Right hindlimb (tissue), 1 donor: ENCODE measurements at regions not wholly inside any gene's neighbourhood (a gene's known extent, or its start where the extent isn't known, plus 50 kb on each side); places are given as distances from the start of the nearest gene placed in this dataset.
"Not testable (repeated sequence)": the region's sequence is repeated elsewhere in the genome, so short reads cannot be mapped to it uniquely, and the experiment has no call there.

Source experiments
- DNase-seq: peaks from one replicate; pipeline ENCODE4 v3.0.0-alpha.2; 2018

GRCh38 chr9:100813871-100814270 lies 214.7 kb upstream of the PLPPR1 start:
- no peak for DNase-seq

GRCh38 chr9:100819980-100820379 lies 208.5 kb upstream of the PLPPR1 start:
- DNase-seq: no peak

GRCh38 chr9:100833035-100833434 lies 195.5 kb upstream of the PLPPR1 start:
- DNase-seq: not testable (repeated sequence)

- DNase-seq: no peak
These were observed 189.7 kb upstream of the PLPPR1 start for GRCh38 chr9:100838857-100839256.

- DNase-seq: no peak
These were observed 179.8 kb upstream of the PLPPR1 start for GRCh38 chr9:100848726-100849125.

DNA sequence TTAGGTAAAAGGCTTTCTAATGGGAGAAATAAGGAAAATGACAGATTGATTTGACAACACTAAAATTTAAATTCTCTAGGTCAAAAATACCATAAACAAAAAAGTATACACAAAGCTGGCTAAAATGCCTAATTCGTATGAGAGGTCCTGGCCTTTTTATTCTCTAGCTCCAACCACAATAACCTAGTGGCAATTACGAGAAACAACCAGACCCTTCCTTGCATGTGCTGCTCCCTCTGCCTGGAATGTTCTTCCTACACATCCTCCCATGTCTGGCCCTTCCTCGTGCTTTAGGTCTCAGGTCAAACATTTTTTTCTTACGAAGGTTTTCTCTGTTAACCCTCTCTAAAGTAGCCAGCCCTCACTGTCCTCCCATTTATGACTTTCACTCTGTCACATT lies 176.4 kb upstream of the PLPPR1 start:
- DNase-seq: no peak

DNA sequence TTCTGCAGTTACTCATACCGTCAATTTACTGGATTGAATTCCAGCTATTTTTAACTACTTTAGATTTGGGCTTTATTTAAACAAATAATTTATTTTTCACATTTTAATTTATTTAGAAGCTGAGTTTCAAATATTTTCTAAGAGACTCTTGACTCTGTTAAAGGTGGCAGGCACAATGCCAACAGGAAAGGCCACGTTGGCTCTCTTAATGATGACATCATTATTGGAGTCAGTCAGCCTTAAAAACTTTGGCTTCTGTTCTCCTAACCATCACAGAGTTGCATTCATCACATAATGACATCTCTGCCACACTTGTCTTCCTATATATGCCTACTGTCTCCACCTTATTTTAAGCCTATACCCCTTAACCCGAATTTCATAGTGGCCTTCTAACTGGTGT lies 172.3 kb upstream of the PLPPR1 start:
- no peak for DNase-seq

GRCh38 chr9:100865111-100865510 lies 163.4 kb upstream of the PLPPR1 start:
- DNase-seq: no peak

- no peak for DNase-seq
These were observed 162.9 kb upstream of the PLPPR1 start for GRCh38 chr9:100865648-100866047.

- no peak for DNase-seq
These were observed 159.2 kb upstream of the PLPPR1 start for GRCh38 chr9:100869326-100869725.

GRCh38 chr9:100879884-100880283 lies 148.6 kb upstream of the PLPPR1 start:
- DNase-seq: no peak

DNA sequence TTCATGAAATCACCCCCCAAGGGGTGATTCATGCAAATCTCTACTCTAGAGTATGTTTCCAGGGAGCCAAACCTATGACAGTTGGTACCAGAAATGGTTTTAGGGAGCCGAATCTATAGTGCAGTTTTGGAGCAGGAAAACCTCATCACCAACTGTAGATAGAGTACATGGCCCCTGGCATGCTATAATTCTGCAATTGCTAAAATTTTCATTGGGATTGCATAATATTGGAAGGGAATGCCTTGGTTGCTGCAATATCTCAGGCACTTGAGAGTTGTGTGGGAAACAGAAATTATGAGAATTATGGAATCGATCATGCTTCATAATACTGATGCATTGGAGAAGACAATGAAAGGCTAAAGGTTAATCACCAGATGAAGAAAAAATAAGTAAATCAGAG lies 148.2 kb upstream of the PLPPR1 start:
- DNase-seq: no peak

- DNase-seq: no peak
These were observed 144.0 kb upstream of the PLPPR1 start for GRCh38 chr9:100884518-100884917.

DNA sequence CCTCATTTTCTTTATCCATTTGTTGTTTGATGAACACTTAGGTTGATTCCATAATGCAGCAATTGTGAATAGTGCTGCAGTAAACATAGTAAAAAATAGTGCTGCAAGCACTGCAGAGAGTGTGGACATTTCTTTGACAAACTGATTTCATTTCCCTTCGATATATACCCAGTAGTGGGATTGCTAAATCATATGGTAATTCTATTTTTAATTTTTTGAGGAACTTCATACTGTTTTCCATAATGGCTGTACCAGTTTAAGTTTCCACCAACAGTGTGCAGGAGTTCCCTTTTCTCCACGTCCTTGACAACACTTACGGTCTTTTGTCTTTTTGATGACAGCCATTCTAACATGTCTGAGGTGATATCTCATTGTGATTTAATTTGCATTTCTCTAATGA lies 138.2 kb upstream of the PLPPR1 start:
- no peak for DNase-seq

DNA sequence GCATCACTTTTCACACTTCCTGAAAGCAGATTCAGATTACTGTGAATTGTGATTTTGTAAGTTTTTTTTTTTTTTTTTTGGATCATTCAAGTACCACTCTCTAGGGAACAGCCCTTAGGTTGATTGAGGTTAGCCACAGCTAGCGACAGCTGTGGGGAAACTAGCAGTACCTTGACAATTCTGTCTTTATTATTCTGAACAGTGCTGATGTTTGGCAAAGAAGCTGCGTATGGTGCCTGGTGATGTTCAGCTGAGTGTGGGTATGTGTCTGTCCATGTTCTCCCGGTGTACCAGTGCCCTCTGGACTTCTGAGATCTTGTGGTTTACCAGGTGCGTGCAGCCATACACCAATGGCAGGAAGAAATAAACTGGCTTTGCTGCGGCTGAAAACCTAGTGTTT lies 117.3 kb upstream of the PLPPR1 start:
- DNase-seq: no peak

- DNase-seq: no peak
These were observed 115.3 kb upstream of the PLPPR1 start for GRCh38 chr9:100913257-100913656.

DNA sequence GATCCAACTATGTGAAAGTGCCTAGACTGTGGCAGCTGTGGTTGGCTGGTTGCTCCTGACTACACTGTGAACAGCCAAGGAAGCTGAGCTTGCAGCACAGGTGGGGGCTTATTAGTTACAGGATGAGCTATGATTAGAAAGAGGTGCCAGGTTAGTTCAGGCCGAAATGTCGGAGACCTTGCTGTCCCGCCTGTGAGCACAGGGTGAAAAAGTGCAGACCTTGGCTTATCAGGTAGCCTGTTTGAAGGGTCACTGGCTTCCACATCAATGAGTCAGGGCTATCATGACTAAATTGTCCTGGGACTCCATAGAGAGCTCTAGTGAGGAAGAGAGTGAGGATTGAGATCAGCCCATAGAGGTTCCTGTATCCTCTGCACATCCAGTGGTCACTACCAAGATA lies 114.3 kb upstream of the PLPPR1 start:
- DNase-seq: no peak

GRCh38 chr9:100919506-100919905 lies 109.0 kb upstream of the PLPPR1 start:
- no peak for DNase-seq

DNA sequence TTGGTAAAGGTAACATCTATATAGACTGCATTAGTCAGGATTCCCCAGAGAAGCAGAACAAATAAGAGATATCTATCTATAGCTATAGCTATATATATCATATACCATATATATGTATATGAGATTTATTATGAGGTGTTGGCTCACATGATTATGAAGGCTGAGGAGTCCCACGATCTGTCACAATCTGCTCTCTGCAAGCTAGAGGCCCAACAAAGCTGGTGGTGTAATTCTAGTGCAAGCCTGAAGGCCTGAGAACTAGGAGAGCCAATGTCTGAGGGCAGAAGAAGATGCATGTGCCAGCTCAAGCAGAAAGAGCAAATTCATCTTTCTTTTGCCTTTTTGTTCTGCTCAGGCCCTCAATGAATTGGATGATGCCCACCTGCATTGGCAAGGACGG lies 102.2 kb upstream of the PLPPR1 start:
- DNase-seq: no peak

DNA sequence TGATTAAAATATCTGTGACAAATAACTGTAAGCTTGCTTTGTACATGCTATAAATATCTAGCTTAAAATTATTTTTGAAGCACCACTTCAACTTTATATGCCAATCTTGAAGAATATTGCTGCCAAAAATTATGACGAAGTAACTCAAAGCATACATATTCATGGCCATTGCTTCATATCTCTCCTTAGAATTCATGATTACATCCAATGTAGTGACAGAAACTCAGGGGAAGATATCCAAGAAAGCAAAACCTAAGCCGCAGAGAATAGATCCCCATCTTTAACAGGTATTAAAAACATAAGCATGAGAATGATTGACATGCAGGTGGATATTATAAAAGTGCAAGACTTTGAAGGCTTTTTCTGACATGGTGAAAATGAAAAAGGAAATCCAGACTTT lies 100.8 kb upstream of the PLPPR1 start:
- DNase-seq: no peak

GRCh38 chr9:100933656-100934055 lies 94.9 kb upstream of the PLPPR1 start:
- DNase-seq: no peak

- no peak for DNase-seq
These were observed 91.1 kb upstream of the PLPPR1 start for GRCh38 chr9:100937382-100937781.

- DNase-seq: no peak
These were observed 90.0 kb upstream of the PLPPR1 start for GRCh38 chr9:100938507-100938906.

DNA sequence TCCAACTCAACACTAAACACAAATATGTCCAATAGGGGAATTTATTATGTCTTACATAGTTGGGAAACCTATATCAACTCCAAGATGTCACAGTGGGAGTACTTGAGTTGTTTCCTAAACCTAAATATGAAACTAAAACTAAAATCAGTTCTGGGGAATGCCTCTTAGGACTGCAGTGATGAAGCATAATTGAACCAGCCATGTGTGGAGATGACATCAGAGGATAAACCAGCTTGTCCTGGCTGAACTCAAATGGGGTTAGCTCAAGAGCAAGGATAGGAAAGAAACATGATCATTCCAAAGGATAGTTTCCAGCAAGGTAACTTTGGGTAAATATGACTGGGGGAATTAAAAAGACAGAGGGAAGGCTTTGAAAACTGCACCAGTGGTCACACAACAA lies 88.9 kb upstream of the PLPPR1 start:
- DNase-seq: no peak

GRCh38 chr9:100959226-100959625 lies 69.3 kb upstream of the PLPPR1 start:
- no peak for DNase-seq
